Lung microvascular endothelial cell (primary cell): ENCODE measurements at regions not wholly inside any gene's neighbourhood (a gene's known extent, or its start where the extent isn't known, plus 50 kb on each side); places are given as distances from the start of the nearest gene placed in this dataset.

Experiments used
- DNase-seq, 2 donors: peaks; one replicate each; pipeline versions ENCODE4 v3.0.0 to v3.0.0-alpha.2; 2010; ENCODE audit warnings: low read depth in 2 of 2

- no peak for DNase-seq
These were observed 390.6 kb upstream of the ID4 start for GRCh38 chr6:19446570-19446969.

- DNase-seq: no peak
These were observed 386.5 kb upstream of the ID4 start for GRCh38 chr6:19450651-19451050.

- DNase-seq: no peak
These were observed 384.7 kb upstream of the ID4 start for GRCh38 chr6:19452495-19452894.

GRCh38 chr6:19454001-19454720, 383.0 kb upstream of the ID4 start:
- no peak for DNase-seq

- no peak for DNase-seq
These were observed 382.3 kb upstream of the ID4 start for GRCh38 chr6:19454721-19455392.

GRCh38 chr6:19463250-19463649, 373.9 kb upstream of the ID4 start:
- DNase-seq: no peak

- DNase-seq: no peak
These were observed 373.2 kb upstream of the ID4 start for GRCh38 chr6:19463925-19464324.

GRCh38 chr6:19465256-19465655, 371.9 kb upstream of the ID4 start:
- no peak for DNase-seq

- DNase-seq: peak in 1 of 2 donors; percentile 17
These were observed 371.4 kb upstream of the ID4 start for GRCh38 chr6:19465760-19466159.

GRCh38 chr6:19470333-19470732, 366.8 kb upstream of the ID4 start:
- DNase-seq: no peak

GRCh38 chr6:19472153-19472552, 365.0 kb upstream of the ID4 start:
- DNase-seq: no peak

GRCh38 chr6:19472850-19473249, 364.3 kb upstream of the ID4 start:
- DNase-seq: no peak

- DNase-seq: no peak
These were observed 359.6 kb upstream of the ID4 start for GRCh38 chr6:19477563-19477962.

- DNase-seq: no peak
These were observed 358.9 kb upstream of the ID4 start for GRCh38 chr6:19478273-19478672.

GRCh38 chr6:19478992-19479391, 358.2 kb upstream of the ID4 start:
- DNase-seq: no peak

GRCh38 chr6:19479551-19479950, 357.6 kb upstream of the ID4 start:
- DNase-seq: no peak

- no peak for DNase-seq
These were observed 344.3 kb upstream of the ID4 start for GRCh38 chr6:19492636-19493405.

- DNase-seq: no peak
These were observed 335.4 kb upstream of the ID4 start for GRCh38 chr6:19501737-19502245.

GRCh38 chr6:19502301-19502700, 334.9 kb upstream of the ID4 start:
- no peak for DNase-seq

GRCh38 chr6:19515939-19516338, 321.2 kb upstream of the ID4 start:
- DNase-seq: no peak

- DNase-seq: no peak
These were observed 317.2 kb upstream of the ID4 start for GRCh38 chr6:19519941-19520340.
